GM19452 (cell line): ENCODE measurements at regions not wholly inside any gene's neighbourhood (a gene's known extent, or its start where the extent isn't known, plus 50 kb on each side); places are given as distances from the start of the nearest gene placed in this dataset.

Source experiments
- ATAC-seq: cut with Tn5 transposase; IDR thresholded peaks from one replicate; pipeline ENCODE4 v1.9.1; 2021; ENCODE audit not compliant: unreplicated experiment

- no peak for ATAC-seq
Measured at GRCh38 chr18:55166260-55166598, 207.0 kb upstream of the CCDC68 start.

- no peak for ATAC-seq
Measured at GRCh38 chr18:55163550-55163949, 204.3 kb upstream of the CCDC68 start.

- ATAC-seq, result no peak
Measured at GRCh38 chr18:55161916-55162315, 202.7 kb upstream of the CCDC68 start.

- ATAC-seq, result no peak
Measured at GRCh38 chr18:55159027-55159426, 199.8 kb upstream of the CCDC68 start.

- ATAC-seq, result no peak
Measured at GRCh38 chr18:55158570-55158969, 199.3 kb upstream of the CCDC68 start.

GRCh38 chr18:55153346-55153745, 194.1 kb upstream of the CCDC68 start:
- ATAC-seq, result no peak

- no peak for ATAC-seq
Measured at GRCh38 chr18:55152801-55153200, 193.5 kb upstream of the CCDC68 start.

- no peak for ATAC-seq
Measured at GRCh38 chr18:55149994-55150393, 190.7 kb upstream of the CCDC68 start.

GRCh38 chr18:55147791-55148190, 188.5 kb upstream of the CCDC68 start:
- no peak for ATAC-seq

- ATAC-seq, result no peak
Measured at GRCh38 chr18:55144193-55144930, 185.1 kb upstream of the CCDC68 start.

GRCh38 chr18:55142410-55142809, 183.1 kb upstream of the CCDC68 start:
- ATAC-seq, result no peak

GRCh38 chr18:55141318-55141717, 182.1 kb upstream of the CCDC68 start:
- ATAC-seq, result no peak

- no peak for ATAC-seq
Measured at GRCh38 chr18:55139836-55140235, 180.6 kb upstream of the CCDC68 start.

- ATAC-seq, result no peak
Measured at GRCh38 chr18:55139307-55139706, 180.0 kb upstream of the CCDC68 start.

- ATAC-seq, result no peak
Measured at GRCh38 chr18:55138401-55138800, 179.1 kb upstream of the CCDC68 start.

GRCh38 chr18:55137602-55138001, 178.3 kb upstream of the CCDC68 start:
- ATAC-seq, result no peak

GRCh38 chr18:55136864-55137263, 177.6 kb upstream of the CCDC68 start:
- no peak for ATAC-seq

GRCh38 chr18:55136258-55136657, 177.0 kb upstream of the CCDC68 start:
- no peak for ATAC-seq

GRCh38 chr18:55133378-55133777, 174.1 kb upstream of the CCDC68 start:
- ATAC-seq, result no peak

- no peak for ATAC-seq
Measured at GRCh38 chr18:55128437-55128836, 169.2 kb upstream of the CCDC68 start.

- ATAC-seq, result no peak
Measured at GRCh38 chr18:55124078-55124763, 165.0 kb upstream of the CCDC68 start.

GRCh38 chr18:55123361-55123760, 164.1 kb upstream of the CCDC68 start:
- ATAC-seq, result no peak
